ENCODE measurements at regions not wholly inside any gene's neighbourhood (a gene's known extent, or its start where the extent isn't known, plus 50 kb on each side); places are given as distances from the start of the nearest gene placed in this dataset.
"Not testable (repeated sequence)": the region's sequence is repeated elsewhere in the genome, so short reads cannot be mapped to it uniquely, and the experiment has no call there.

- no peak overlapping the region for H3K27ac ChIP-seq
- TF ChIP-seq CTCF (conservative IDR thresholded peaks at IDR 0.05) (no peak), ZFX (IDR thresholded peaks at IDR 0.05) (no peak)
Observed at GRCh38 chr2:228519561-228519960, 338.1 kb upstream of the SPHKAP start.

GRCh38 chr2:228516019-228516418 lies 334.5 kb upstream of the SPHKAP start:
- no peak overlapping the region for H3K27ac ChIP-seq

GRCh38 chr2:228513480-228513879 lies 332.0 kb upstream of the SPHKAP start:
- H3K27ac ChIP-seq = not testable (repeated sequence)

More at GRCh38 chr2:228516019-228516418, 334.5 kb upstream of the SPHKAP start:
- no peak for TF ChIP-seq CTCF (conservative IDR thresholded peaks at IDR 0.05)
- no peak for TF ChIP-seq ZFX (IDR thresholded peaks at IDR 0.05)

GRCh38 chr2:228509021-228509420 lies 327.5 kb upstream of the SPHKAP start:
- TF ChIP-seq CTCF (conservative IDR thresholded peaks at IDR 0.05) = no peak
- no peak for TF ChIP-seq ZFX (IDR thresholded peaks at IDR 0.05)
- no peak overlapping the region for H3K27ac ChIP-seq

GRCh38 chr2:228507870-228508269 lies 326.4 kb upstream of the SPHKAP start:
- no peak overlapping the region for H3K27ac ChIP-seq
- TF ChIP-seq ZFX (IDR thresholded peaks at IDR 0.05) (no peak), CTCF (conservative IDR thresholded peaks at IDR 0.05) (no peak)

GRCh38 chr2:228507231-228507824 lies 325.8 kb upstream of the SPHKAP start:
- no peak overlapping the region for H3K27ac ChIP-seq
- no peak for TF ChIP-seq ZFX (IDR thresholded peaks at IDR 0.05)
- no peak for TF ChIP-seq CTCF (conservative IDR thresholded peaks at IDR 0.05)

GRCh38 chr2:228503731-228504130 lies 322.2 kb upstream of the SPHKAP start:
- no peak for TF ChIP-seq CTCF (conservative IDR thresholded peaks at IDR 0.05)
- no peak for TF ChIP-seq ZFX (IDR thresholded peaks at IDR 0.05)
- no peak overlapping the region for H3K27ac ChIP-seq

- TF ChIP-seq CTCF (conservative IDR thresholded peaks at IDR 0.05) (no peak), ZFX (IDR thresholded peaks at IDR 0.05) (no peak)
- no peak overlapping the region for H3K27ac ChIP-seq
Observed at GRCh38 chr2:228493852-228494251, 312.4 kb upstream of the SPHKAP start.

Data from C4-2B (cell line).